ENCODE measurements at regions not wholly inside any gene's neighbourhood (a gene's known extent, or its start where the extent isn't known, plus 50 kb on each side); places are given as distances from the start of the nearest gene placed in this dataset.

DNA sequence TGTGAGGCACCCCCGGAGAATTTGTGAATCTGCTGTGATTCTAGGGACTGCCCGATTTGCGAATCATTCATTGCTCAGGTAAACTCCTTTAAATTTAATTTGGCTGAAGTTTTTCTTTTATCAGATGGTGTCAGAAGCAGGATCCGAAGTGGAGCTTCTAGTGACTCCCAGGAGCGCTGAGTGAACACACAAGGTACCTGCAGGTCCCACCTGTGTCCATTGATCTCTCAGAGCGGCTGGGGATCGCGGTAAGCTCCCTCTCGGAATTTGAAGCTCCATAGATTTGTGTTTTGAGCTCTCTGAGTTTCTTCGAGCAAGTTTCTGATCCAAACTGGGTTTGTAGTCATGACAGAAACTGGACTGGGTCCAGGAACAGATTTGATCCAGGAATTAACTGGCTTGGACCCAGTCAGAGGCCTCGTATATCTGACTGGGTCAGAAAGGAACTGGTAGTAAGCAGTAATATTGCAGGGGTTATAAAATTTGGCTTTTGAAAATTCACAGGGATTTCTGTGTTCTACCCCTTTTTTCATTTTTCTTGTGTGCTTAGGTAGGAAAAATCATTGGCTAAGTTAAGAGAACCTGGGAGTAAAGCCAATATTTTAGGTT is 56.2 kb upstream of the EDEM3 start:
- no peak overlapping the region for H3K4me3 ChIP-seq
- no peak overlapping the region for H3K27ac ChIP-seq
- DNase-seq (ENCODE audit: low read depth in 1 of 2, low spot score in 2 of 2) = no peak

DNA sequence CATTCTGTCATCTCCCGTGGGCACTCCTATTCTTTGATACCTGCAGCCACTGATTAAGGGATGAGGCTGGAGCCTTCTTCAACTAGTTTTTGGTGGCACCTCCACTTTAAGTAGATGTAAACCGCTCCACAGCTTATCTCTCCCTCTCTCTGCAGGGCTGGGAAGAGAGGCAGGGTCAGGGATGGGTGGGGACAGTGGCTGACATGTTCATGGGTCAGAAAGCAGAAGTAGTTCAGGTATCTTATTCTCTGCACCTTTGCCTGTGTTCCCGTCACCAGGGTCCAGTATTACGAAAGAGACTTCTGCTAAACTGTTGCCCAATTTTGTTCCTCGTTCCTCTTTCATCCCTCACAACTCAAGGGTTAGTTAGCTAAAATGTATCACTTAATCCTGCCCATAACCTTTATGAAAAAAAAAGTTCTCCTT is 51.7 kb upstream of the EDEM3 start:
- H3K4me1 ChIP-seq (replicated peaks) = no peaks in the 10 kb centered on the region
- peaks cover 12% of the 10 kb centered on the region; the same call in 1 of the 2 replicates for H3K36me3 ChIP-seq
- DNase-seq (ENCODE audit: low read depth in 1 of 2, low spot score in 2 of 2) = no peak
- no peak overlapping the region for H3K4me3 ChIP-seq
- no peaks in the 10 kb centered on the region; the same call in 1 of the 2 replicates for H3K9me3 ChIP-seq (replicated peaks)
- no peaks in the 10 kb centered on the region for H3K27me3 ChIP-seq (replicated peaks)
- H3K27ac ChIP-seq = no peak overlapping the region

More for the DNA sequence above, 56.2 kb upstream of the EDEM3 start:
- Histone ChIP-seq H3K9me3 (replicated peaks) (peaks cover 3% of the 10 kb centered on the region; the same call in 1 of the 2 replicates), H3K4me1 (replicated peaks) (no peaks in the 10 kb centered on the region), H3K36me3 (peaks cover 11% of the 10 kb centered on the region), H3K27me3 (replicated peaks) (no peaks in the 10 kb centered on the region)

DNA sequence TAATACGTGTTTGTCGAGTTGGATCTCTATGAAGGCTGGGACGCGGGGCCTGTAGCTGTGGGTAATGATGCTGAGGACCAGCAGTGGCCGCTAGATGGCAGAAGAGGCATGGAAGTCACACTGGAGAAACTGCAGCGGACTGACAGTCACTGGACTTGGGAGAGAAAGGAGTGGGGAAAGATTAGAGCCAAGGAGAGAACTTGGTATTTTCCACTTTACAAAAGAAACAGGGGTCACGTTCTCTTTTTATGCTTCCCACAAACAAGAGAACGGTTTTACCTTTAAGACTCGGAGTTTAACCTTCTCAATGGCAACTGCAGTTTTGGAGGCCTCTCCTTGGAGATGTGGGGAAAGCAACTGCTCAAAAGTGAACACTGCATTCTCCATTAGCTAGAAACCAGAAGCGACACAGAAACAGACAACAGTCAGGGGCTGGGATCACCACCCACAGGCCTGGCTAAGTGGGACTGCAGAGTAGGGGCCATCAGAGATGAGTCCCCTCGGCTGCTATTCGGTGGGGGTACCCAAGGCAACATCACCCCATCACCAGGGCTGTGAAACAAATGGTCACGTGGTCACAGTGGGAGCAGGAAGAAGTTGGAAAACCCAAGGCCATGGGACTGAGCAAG is 51.1 kb upstream of the EDEM3 start:
- no peaks in the 10 kb centered on the region for H3K27me3 ChIP-seq (replicated peaks)
- DNase-seq (ENCODE audit: low read depth in 1 of 2, low spot score in 2 of 2) = peak; percentile 75 to 82
- H3K4me3 ChIP-seq = no peak overlapping the region
- H3K27ac ChIP-seq = no peak overlapping the region
- H3K9me3 ChIP-seq (replicated peaks) = no peaks in the 10 kb centered on the region; the same call in 1 of the 2 replicates
- H3K36me3 ChIP-seq = peaks cover 12% of the 10 kb centered on the region; the same call in 1 of the 2 replicates
- H3K4me1 ChIP-seq (replicated peaks) = no peaks in the 10 kb centered on the region

Measured in SJSA1 (cell line).